Left hindlimb (tissue), 1 donor: ENCODE measurements at regions not wholly inside any gene's neighbourhood (a gene's known extent, or its start where the extent isn't known, plus 50 kb on each side); places are given as distances from the start of the nearest gene placed in this dataset.
A peak's percentile ranks its signal among the peaks of the same experiment; 100 is the strongest.
"Not testable (repeated sequence)": the region's sequence is repeated elsewhere in the genome, so short reads cannot be mapped to it uniquely, and the experiment has no call there.

Source experiments
- DNase-seq: peaks from one replicate; pipeline ENCODE4 v3.0.0-alpha.2; 2018

- DNase-seq: peak; percentile 55
Observed at GRCh38 chr3:31188112-31188511, 293.7 kb upstream of the GADL1 start.

- no peak for DNase-seq
Observed at GRCh38 chr3:31189330-31189729, 294.9 kb upstream of the GADL1 start.

DNA sequence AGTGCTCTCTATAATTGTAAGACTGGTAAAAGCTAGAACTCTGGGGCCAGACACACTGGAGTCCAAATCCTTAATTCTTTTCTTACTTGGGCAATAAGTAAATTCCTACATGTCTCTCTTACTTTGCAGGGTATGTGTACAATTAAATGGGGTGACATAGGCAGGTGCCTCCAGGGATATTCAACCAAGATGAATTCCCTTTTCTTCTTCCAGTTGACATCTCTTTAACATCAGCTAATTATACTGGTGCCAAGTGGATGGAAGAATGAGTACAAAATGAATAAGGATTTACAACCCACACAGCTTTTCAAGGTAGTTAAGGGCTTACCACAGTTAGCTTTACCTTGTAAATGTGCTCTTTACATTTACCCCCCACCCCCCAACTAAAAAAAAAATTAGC lies 295.5 kb upstream of the GADL1 start:
- no peak for DNase-seq

DNA sequence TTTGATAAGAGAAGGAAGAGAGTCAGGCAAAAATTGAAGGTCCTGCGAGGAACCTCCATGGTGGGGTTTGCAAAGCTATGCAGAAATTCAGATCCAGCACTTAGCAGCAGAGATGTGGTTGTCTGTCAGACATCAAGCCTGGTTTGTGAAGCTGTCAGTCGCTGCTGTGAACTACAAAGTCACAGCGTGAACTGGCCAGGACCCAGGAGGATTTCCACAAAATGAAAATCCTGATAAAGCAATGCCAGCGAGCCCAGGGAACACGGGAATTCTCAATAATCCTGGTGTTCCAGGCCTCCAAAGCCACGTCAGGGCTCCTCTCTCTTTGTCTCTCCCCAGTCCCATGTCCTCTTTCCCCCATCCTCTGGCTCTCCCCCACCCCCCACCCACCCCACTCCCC lies 296.9 kb upstream of the GADL1 start:
- no peak for DNase-seq

GRCh38 chr3:31193429-31193828 lies 299.0 kb upstream of the GADL1 start:
- no peak for DNase-seq

GRCh38 chr3:31193871-31194270 lies 299.4 kb upstream of the GADL1 start:
- DNase-seq: no peak

DNA sequence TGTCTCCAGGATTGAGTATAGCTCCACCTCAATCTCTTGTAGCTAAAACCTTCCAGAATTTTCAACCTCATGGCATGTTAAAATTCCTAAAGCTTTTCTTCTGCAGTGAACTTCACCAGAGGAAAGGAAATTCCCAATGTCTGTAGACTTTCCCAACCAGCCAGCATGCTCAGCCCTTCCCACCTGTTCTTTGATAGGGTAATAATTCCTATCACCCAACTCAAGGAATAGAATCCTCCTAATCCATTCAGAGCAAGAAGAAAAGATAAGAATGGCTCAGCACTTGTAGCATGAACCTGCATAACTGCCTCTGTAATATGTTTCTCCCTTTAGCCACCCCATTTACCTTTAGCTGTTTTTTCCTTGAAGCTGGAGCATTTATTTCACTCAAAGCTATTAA lies 301.8 kb upstream of the GADL1 start:
- DNase-seq: no peak

GRCh38 chr3:31196881-31197364 lies 302.5 kb upstream of the GADL1 start:
- peak; percentile 74 for DNase-seq

DNA sequence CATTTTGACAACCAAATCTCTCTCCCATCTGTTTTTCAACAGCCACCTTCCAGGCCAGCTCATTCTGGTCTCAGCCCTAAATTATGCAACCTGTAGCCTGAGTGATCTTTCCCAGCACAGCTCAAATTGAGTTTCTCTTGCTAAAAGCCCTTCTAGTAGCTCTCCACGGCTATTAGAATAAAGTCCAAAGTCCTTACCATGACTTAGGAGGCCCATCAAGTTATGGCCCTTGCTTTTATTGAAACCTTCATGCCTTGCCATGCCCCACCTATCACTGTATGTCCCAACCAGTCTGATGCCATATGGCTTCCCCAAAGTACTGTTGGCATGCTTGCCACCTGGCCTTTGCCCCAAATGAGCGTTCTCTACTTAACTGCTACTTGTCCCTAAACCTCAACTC lies 303.5 kb upstream of the GADL1 start:
- DNase-seq: no peak

DNA sequence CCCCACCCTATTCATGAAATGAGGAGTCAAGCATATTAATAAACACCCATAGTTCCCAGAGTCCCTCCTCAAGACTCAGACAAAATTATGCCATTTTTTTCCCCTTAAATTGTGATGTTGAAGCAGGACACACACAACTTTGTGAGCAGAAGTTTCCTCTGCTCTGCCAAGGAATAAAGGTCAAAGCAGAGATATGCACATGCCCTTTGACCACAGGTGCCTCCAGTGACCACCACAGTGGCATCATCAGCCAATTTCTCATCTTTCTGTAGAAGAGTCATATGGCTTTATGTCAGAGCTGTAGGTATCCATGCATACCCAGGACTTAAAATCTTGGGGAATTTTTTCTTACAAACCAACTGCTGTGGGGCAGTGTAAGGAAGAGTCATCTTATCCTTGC lies 304.4 kb upstream of the GADL1 start:
- DNase-seq: no peak

DNA sequence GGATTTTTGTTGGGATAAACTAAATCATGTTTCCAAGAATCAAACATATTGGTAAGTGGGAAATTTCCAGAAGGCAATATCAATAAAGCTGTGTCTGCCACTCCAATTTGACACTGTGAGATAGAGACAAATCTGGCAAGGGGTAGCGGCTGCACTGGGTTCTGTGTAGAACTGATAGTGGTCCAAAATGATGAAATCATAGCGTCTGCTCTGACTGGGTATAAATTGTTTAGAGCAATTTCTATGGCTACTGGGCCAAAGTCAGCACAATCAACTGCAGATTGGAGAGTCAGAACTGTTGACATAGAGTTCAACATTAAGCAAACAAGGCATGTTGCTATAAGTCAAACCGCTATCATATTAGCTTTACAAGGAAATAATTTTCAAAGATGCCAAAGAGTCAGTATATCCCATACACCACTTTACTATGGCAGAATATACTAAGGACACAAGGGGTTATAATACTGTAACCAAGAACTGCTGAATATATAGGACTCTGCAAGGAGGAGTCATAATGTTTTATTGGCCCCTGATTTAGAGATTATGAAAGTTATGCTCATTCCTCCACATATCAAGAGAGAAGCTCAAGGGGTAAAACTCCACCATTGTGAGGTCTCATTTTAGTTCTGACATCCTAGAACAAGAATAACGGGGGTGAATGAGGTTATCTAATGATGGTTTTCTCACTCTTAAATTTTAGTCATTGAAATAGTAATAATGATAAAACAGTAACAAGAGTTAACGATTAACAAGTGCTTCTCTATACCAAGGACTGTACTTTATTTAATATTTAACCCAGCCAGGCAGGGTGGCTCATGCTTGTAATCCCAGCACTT lies 309.7 kb upstream of the GADL1 start:
- no peak for DNase-seq

- DNase-seq: not testable (repeated sequence)
Observed at GRCh38 chr3:31204796-31205056, 310.3 kb upstream of the GADL1 start.

GRCh38 chr3:31210068-31210645 lies 315.7 kb upstream of the GADL1 start:
- DNase-seq: no peak

DNA sequence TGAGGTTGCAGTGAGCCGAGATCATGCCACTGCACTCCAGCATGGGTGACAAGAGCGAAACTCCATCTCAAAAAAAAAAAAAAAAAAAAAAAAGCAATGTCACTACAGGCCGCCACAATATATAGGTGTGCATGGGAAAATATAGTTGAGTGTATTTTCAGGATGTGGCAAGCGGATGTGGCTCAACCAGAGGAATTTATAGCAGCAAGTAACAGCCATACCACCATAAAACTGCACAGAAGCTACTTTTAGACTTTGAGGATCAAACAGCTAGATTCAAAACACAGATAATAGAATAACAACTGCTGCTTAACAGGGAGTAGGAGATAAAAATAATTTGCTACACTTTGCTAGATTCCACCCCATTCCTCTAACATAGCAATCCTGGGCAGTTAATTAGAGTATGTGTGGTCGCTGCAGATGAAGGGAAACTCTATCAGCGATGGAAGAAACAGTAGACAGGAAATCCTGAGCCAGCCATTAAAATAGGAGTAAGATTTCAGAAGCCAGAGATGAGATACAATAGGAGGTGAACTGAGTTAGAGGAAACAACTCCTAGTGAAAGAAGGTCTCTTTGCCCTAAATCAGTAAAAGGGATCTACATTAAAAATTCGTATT lies 318.7 kb upstream of the STT3B start:
- no peak for DNase-seq

DNA sequence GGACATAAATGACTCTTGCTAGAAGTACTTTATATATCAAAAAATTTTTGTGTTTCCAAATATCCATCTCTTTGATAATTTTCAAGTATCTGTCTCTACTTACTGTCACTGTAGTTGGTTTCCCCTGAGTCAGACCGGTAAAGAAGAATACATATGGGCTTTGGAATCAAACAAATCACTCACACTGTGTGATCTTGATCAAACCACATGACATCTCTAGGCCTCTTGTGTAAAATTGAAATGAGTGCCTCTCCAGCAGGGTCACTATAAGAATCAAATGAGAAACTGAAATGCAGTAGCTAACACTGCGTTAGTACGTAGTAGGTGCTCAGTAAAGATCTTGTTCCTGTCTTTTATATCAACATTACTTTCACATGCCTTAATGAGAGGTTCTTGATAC lies 314.6 kb upstream of the STT3B start:
- DNase-seq: no peak

DNA sequence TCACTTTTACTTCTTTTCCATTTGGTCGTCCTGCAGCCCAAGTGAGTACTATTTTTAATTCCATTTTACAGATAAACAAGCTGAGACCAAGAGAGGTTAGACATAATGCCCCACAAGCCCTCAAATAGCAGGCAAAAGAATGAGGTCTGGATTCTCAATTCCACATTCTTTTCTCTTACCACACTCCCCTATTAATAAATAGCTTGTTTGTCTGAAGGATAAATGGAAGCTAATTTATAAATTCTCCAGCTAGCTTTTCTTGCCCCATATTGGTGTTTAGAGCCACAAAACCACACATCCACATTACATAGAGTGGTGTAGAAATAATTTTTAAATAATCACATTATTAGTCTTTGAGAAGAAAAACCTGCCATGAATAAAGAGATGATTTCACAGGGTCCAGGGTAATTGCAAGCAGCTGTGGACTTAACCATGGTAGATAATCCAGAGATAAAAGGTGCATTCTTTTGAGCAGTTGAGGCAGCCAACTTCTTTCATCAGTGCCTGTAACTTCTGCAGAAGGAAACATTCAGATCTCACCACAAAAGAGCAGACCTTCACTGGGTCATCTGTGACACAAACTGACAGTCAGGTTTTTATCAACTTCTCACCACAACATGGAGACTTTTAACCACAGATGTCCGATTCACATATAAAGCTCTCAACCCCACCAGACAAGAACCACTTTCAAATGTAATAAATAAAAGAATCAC lies 313.4 kb upstream of the STT3B start:
- DNase-seq: no peak

- no peak for DNase-seq
Observed at GRCh38 chr3:31220431-31220830, 312.3 kb upstream of the STT3B start.

GRCh38 chr3:31223278-31223677 lies 309.4 kb upstream of the STT3B start:
- DNase-seq: no peak

DNA sequence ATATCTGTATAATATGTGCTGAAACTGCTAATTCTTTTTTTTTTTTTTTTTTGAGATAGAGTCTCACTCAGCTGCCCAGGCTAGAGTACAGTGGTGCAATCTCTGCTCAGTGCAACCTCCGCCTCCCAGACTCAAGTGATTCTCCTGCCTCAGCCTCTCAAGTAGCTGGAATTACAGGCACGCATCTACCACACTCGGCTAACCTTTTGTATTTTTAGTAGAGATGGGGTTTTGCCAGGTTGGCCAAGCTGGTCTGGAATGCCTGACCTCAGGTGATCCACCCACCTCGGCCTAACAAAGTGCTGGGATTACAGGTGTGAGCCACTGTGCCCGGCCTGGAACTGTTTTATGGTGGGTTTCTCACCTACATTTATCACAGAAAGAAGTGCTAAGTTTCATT lies 307.8 kb upstream of the STT3B start:
- DNase-seq: no peak

- no peak for DNase-seq
Observed at GRCh38 chr3:31225923-31226322, 306.8 kb upstream of the STT3B start.

DNA sequence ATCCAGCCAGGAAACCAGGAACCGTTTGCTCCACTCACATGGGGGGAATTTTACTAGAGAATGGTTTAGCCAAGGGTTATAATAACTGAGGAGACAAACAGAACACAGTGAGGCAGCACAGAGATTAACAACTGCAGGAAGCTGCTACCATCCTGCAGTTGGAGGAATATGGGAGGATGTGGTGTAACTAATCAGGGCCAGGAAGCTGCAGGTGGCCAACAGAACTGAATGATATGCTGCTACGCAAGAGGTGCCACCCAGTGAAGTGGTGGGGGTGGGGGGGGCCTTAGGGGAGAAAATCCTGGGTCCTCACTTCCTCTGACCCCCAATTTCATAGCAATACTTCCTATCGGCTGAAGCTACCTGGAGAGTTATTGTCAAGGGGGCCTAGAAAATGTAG lies 306.4 kb upstream of the STT3B start:
- DNase-seq: no peak

DNA sequence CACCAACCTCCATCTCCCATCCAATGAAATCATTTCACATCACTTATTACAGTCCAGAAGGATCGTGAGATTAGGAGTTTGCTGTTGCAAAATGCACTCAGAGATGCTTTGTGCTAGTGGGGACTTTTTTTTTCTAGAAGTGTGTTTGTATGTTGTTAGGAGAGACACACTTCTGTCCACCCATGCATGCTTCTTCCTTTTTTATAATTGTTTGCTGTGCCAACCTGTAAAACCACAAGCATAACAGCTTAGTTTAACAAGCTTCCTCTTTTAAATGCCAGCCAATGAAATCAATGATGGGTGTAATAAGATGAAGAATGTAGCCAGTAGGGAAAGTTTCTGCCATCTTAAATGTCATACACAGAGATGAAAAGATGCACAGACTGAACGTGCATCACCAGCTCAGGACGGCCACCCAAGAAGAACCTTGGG lies 305.6 kb upstream of the STT3B start:
- no peak for DNase-seq

- no peak for DNase-seq
Observed at GRCh38 chr3:31230425-31231223, 302.1 kb upstream of the STT3B start.
